ENCODE measurements at regions not wholly inside any gene's neighbourhood (a gene's known extent, or its start where the extent isn't known, plus 50 kb on each side); places are given as distances from the start of the nearest gene placed in this dataset.

DNA sequence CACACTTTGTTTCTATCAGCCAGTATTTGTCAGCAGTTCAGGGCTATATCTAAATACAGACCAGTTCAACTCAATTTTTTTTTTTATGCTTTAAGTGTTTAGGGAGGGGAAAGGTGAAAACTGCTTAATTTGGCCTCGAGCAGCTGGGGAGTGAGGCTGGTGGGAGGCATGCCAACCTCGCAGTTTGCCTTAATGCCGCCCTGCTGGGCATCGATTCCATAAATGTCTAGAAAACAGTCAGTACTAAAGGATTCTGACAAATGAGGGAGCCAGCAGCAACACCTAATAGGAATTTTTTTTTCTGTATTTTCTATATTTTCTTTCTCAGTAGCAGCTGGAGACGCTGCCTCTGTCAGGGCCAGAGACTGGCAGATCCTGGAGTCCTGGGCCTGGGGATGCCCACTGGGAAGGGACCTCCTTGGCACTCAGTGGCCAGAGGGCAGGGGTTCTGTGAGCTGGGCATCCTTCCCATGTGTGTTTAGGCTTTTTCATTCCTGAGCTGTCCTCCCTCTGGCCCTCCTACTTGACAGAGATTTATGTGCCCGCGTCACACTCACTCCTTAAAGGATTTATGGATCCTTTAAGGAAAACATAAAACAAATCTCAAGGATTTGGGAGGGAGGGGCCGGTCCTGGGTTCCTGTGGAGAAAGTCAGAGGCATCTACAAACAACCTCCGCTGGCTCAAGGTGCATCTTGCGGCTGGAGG is 117.8 kb downstream of the WNT5A start:
- no peak overlapping the region for H3K23ac ChIP-seq (ENCODE audit: low read depth, low read length, poor library complexity)
- H2BK5ac ChIP-seq (ENCODE audit: low read length), result no peak overlapping the region
- H2BK120ac ChIP-seq (ENCODE audit: low read depth, low read length), result no peak overlapping the region
- no peak overlapping the region for H3K4ac ChIP-seq (ENCODE audit: low read length)
- H3K27ac ChIP-seq (replicated peaks; ENCODE audit: low read length), result no peak overlapping the region
- H3K27me3 ChIP-seq (ENCODE audit: control insufficient read depth in 3 of 3, insufficient read depth in 3 of 3, low read depth in 1 of 3, low read length in 3 of 3), result no peaks in the 10 kb centered on the region
- no peaks in the 10 kb centered on the region for H3K36me3 ChIP-seq (replicated peaks in 1 of 2; ENCODE audit: control insufficient read depth in 2 of 2, insufficient read depth in 2 of 2, low read length in 2 of 2)
- H3K18ac ChIP-seq (ENCODE audit: low read length), result peak overlapping the region; percentile 11
- no peak overlapping the region for H2BK12ac ChIP-seq (ENCODE audit: low read length)
- no peak overlapping the region for H3K4me3 ChIP-seq (ENCODE audit: low read length in 2 of 2)
- no peak overlapping the region for H2AFZ ChIP-seq (ENCODE audit: low read length)
- no peak overlapping the region for H4K91ac ChIP-seq (ENCODE audit: low read depth, low read length, poor library complexity)
- no peak overlapping the region for H2BK15ac ChIP-seq (ENCODE audit: low read length)
- H3K9ac ChIP-seq (ENCODE audit: low read depth, low read length, poor library complexity), result no peak overlapping the region
- no peak overlapping the region for H2AK5ac ChIP-seq (ENCODE audit: low read depth, low read length)
- no peak overlapping the region for H3K4me2 ChIP-seq (ENCODE audit: insufficient read depth, low read length, poor library complexity, severe bottlenecking)
- no peak overlapping the region for H3K14ac ChIP-seq (ENCODE audit: low read length)
- no peaks in the 10 kb centered on the region for H3K4me1 ChIP-seq (ENCODE audit: control insufficient read depth in 2 of 2, insufficient read depth in 1 of 2, low read depth in 1 of 2, low read length in 2 of 2)
- no peak overlapping the region for H4K8ac ChIP-seq (ENCODE audit: low read depth, low read length)
- H3K9me3 ChIP-seq (replicated peaks in 1 of 2; ENCODE audit: control insufficient read depth in 2 of 2, insufficient read depth in 1 of 2, low read depth in 1 of 2, low read length in 2 of 2), result no peaks in the 10 kb centered on the region
- H3K79me1 ChIP-seq (ENCODE audit: low read depth, low read length), result no peaks in the 10 kb centered on the region
- WGBS, 2 donors (ENCODE audit: extremely low coverage in 2 of 2, insufficient read length in 2 of 2, insufficient replicate concordance in 1 of 2), result no CpG with 5 or more reads among the region's 10 CpGs
- DNase-seq (ENCODE audit: low spot score), result no peak

DNA sequence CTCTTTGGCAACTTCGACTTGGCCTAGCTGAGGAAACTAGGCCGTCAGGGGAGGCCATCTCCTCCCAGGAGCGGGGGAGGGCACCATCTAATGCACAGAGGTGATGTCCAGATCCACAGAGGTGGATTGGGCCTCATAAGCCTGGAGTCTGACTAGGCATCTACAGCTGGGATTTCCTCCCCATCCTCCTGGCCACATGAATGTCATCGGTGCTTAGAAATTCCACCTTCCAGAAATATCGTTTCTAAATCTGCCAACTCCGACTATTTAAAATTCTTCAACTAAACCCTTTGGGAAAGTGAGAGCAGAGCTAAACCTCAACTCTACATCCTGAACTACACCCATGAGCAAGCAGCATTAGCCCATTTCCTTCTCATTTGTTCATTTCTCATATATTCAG is 118.7 kb downstream of the WNT5A start:
- Histone ChIP-seq H3K14ac (ENCODE audit: low read length) (no peak overlapping the region), H4K8ac (ENCODE audit: low read depth, low read length) (peak overlapping the region; percentile 68), H3K9me3 (replicated peaks in 1 of 2; ENCODE audit: control insufficient read depth in 2 of 2, insufficient read depth in 1 of 2, low read depth in 1 of 2, low read length in 2 of 2) (no peaks in the 10 kb centered on the region), H3K4me2 (ENCODE audit: insufficient read depth, low read length, poor library complexity, severe bottlenecking) (no peak overlapping the region), H3K36me3 (replicated peaks in 1 of 2; ENCODE audit: control insufficient read depth in 2 of 2, insufficient read depth in 2 of 2, low read length in 2 of 2) (no peaks in the 10 kb centered on the region), H3K27ac (replicated peaks; ENCODE audit: low read length) (no peak overlapping the region), H3K4ac (ENCODE audit: low read length) (no peak overlapping the region), H2AK5ac (ENCODE audit: low read depth, low read length) (no peak overlapping the region), H3K27me3 (ENCODE audit: control insufficient read depth in 3 of 3, insufficient read depth in 3 of 3, low read depth in 1 of 3, low read length in 3 of 3) (no peaks in the 10 kb centered on the region), H3K9ac (ENCODE audit: low read depth, low read length, poor library complexity) (no peak overlapping the region), H2BK12ac (ENCODE audit: low read length) (no peak overlapping the region), H2BK120ac (ENCODE audit: low read depth, low read length) (no peak overlapping the region), H3K79me1 (ENCODE audit: low read depth, low read length) (no peaks in the 10 kb centered on the region), H3K4me3 (ENCODE audit: low read length in 2 of 2) (no peak overlapping the region), H2AFZ (ENCODE audit: low read length) (no peak overlapping the region), H3K4me1 (ENCODE audit: control insufficient read depth in 2 of 2, insufficient read depth in 1 of 2, low read depth in 1 of 2, low read length in 2 of 2) (no peaks in the 10 kb centered on the region), H3K23ac (ENCODE audit: low read depth, low read length, poor library complexity) (no peak overlapping the region), H3K18ac (ENCODE audit: low read length) (no peak overlapping the region), H4K91ac (ENCODE audit: low read depth, low read length, poor library complexity) (no peak overlapping the region), H2BK5ac (ENCODE audit: low read length) (no peak overlapping the region), H2BK15ac (ENCODE audit: low read length) (no peak overlapping the region)
- no CpG with 5 or more reads among the region's 6 CpGs for WGBS, 2 donors (ENCODE audit: extremely low coverage in 2 of 2, insufficient read length in 2 of 2, insufficient replicate concordance in 1 of 2)
- DNase-seq (ENCODE audit: low spot score), result no peak

DNA sequence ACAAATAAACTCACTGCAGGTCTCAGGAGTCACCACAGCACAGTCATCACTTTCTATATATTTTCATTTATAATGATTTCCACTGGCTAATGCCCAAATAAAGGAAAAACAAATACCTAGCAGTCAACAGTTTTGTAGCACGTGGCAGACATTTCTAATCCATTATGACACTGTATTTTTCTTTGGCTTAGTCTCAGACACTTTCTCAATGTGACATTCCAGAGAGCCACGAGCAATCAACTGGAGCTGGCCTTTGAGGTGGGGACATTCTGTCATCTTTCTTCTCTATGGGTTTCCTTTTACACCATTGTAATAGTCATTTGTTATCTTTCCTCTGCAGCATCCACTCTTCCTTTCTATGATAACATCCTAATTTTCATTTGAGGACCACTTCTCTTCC is 119.7 kb downstream of the WNT5A start:
- no peak overlapping the region for H2BK5ac ChIP-seq (ENCODE audit: low read length)
- no peaks in the 10 kb centered on the region for H3K4me1 ChIP-seq (ENCODE audit: control insufficient read depth in 2 of 2, insufficient read depth in 1 of 2, low read depth in 1 of 2, low read length in 2 of 2)
- H2BK15ac ChIP-seq (ENCODE audit: low read length), result no peak overlapping the region
- no peaks in the 10 kb centered on the region for H3K79me1 ChIP-seq (ENCODE audit: low read depth, low read length)
- no peaks in the 10 kb centered on the region for H3K27me3 ChIP-seq (ENCODE audit: control insufficient read depth in 3 of 3, insufficient read depth in 3 of 3, low read depth in 1 of 3, low read length in 3 of 3)
- no peak overlapping the region for H2BK12ac ChIP-seq (ENCODE audit: low read length)
- H3K18ac ChIP-seq (ENCODE audit: low read length), result no peak overlapping the region
- H2BK120ac ChIP-seq (ENCODE audit: low read depth, low read length), result no peak overlapping the region
- no peak overlapping the region for H4K8ac ChIP-seq (ENCODE audit: low read depth, low read length)
- H3K36me3 ChIP-seq (replicated peaks in 1 of 2; ENCODE audit: control insufficient read depth in 2 of 2, insufficient read depth in 2 of 2, low read length in 2 of 2), result no peaks in the 10 kb centered on the region
- H3K4me3 ChIP-seq (ENCODE audit: low read length in 2 of 2), result no peak overlapping the region
- H3K4ac ChIP-seq (ENCODE audit: low read length), result no peak overlapping the region
- no peak overlapping the region for H2AFZ ChIP-seq (ENCODE audit: low read length)
- WGBS, 2 donors (ENCODE audit: extremely low coverage in 2 of 2, insufficient read length in 2 of 2, insufficient replicate concordance in 1 of 2), result no CpG with 5 or more reads among the region's 2 CpGs
- no peak for DNase-seq (ENCODE audit: low spot score)
- H4K91ac ChIP-seq (ENCODE audit: low read depth, low read length, poor library complexity), result no peak overlapping the region
- H3K9ac ChIP-seq (ENCODE audit: low read depth, low read length, poor library complexity), result no peak overlapping the region
- no peak overlapping the region for H3K4me2 ChIP-seq (ENCODE audit: insufficient read depth, low read length, poor library complexity, severe bottlenecking)
- H3K9me3 ChIP-seq (replicated peaks in 1 of 2; ENCODE audit: control insufficient read depth in 2 of 2, insufficient read depth in 1 of 2, low read depth in 1 of 2, low read length in 2 of 2), result no peaks in the 10 kb centered on the region
- no peak overlapping the region for H3K23ac ChIP-seq (ENCODE audit: low read depth, low read length, poor library complexity)
- no peak overlapping the region for H2AK5ac ChIP-seq (ENCODE audit: low read depth, low read length)
- H3K27ac ChIP-seq (replicated peaks; ENCODE audit: low read length), result no peak overlapping the region
- no peak overlapping the region for H3K14ac ChIP-seq (ENCODE audit: low read length)

DNA sequence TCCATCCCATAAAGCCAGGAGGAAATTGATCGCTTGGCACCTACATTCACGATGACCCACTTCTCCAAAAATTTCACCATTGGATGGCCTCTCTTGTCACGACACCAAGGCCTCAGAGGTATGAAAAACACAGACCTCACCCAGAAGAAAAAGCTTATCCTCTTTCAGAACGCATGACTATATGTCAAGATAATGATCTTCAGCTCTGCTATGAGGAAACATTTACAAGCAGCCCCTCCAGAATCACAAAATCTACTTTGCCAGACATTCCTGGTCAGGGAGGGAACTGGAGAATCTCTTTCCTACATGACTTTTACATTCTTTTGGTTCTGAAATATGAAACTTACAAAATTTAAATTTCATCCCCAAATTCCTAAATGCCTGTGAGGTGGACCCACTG is 122.7 kb downstream of the WNT5A start:
- no peaks in the 10 kb centered on the region for H3K36me3 ChIP-seq (replicated peaks in 1 of 2; ENCODE audit: control insufficient read depth in 2 of 2, insufficient read depth in 2 of 2, low read length in 2 of 2)
- no peak overlapping the region for H3K4me3 ChIP-seq (ENCODE audit: low read length in 2 of 2)
- H3K79me1 ChIP-seq (ENCODE audit: low read depth, low read length), result no peaks in the 10 kb centered on the region
- H3K23ac ChIP-seq (ENCODE audit: low read depth, low read length, poor library complexity), result no peak overlapping the region
- WGBS, 2 donors (ENCODE audit: extremely low coverage in 2 of 2, insufficient read length in 2 of 2, insufficient replicate concordance in 1 of 2), result no CpG with 5 or more reads among the region's 4 CpGs
- H3K18ac ChIP-seq (ENCODE audit: low read length), result no peak overlapping the region
- H4K8ac ChIP-seq (ENCODE audit: low read depth, low read length), result no peak overlapping the region
- no peaks in the 10 kb centered on the region for H3K4me1 ChIP-seq (ENCODE audit: control insufficient read depth in 2 of 2, insufficient read depth in 1 of 2, low read depth in 1 of 2, low read length in 2 of 2)
- no peaks in the 10 kb centered on the region for H3K27me3 ChIP-seq (ENCODE audit: control insufficient read depth in 3 of 3, insufficient read depth in 3 of 3, low read depth in 1 of 3, low read length in 3 of 3)
- H2AFZ ChIP-seq (ENCODE audit: low read length), result no peak overlapping the region
- no peak overlapping the region for H3K4me2 ChIP-seq (ENCODE audit: insufficient read depth, low read length, poor library complexity, severe bottlenecking)
- no peak overlapping the region for H4K91ac ChIP-seq (ENCODE audit: low read depth, low read length, poor library complexity)
- H3K27ac ChIP-seq (replicated peaks; ENCODE audit: low read length), result no peak overlapping the region
- no peak for DNase-seq (ENCODE audit: low spot score)
- H2BK15ac ChIP-seq (ENCODE audit: low read length), result no peak overlapping the region
- H3K9me3 ChIP-seq (replicated peaks in 1 of 2; ENCODE audit: control insufficient read depth in 2 of 2, insufficient read depth in 1 of 2, low read depth in 1 of 2, low read length in 2 of 2), result no peaks in the 10 kb centered on the region
- no peak overlapping the region for H3K9ac ChIP-seq (ENCODE audit: low read depth, low read length, poor library complexity)
- no peak overlapping the region for H2BK5ac ChIP-seq (ENCODE audit: low read length)
- no peak overlapping the region for H2AK5ac ChIP-seq (ENCODE audit: low read depth, low read length)
- no peak overlapping the region for H2BK120ac ChIP-seq (ENCODE audit: low read depth, low read length)
- no peak overlapping the region for H2BK12ac ChIP-seq (ENCODE audit: low read length)
- H3K14ac ChIP-seq (ENCODE audit: low read length), result no peak overlapping the region
- no peak overlapping the region for H3K4ac ChIP-seq (ENCODE audit: low read length)

Measured in neuronal stem cell (in vitro differentiated cells).